C4-2B (cell line): ENCODE measurements at regions not wholly inside any gene's neighbourhood (a gene's known extent, or its start where the extent isn't known, plus 50 kb on each side); places are given as distances from the start of the nearest gene placed in this dataset.

Experiments
- H3K27ac ChIP-seq: fragments of 450-650 bp; 2 replicates; pipeline ENCODE4 v1.5.1; 2017
- CTCF ChIP-seq: fragments of 450-650 bp; conservative IDR thresholded peaks from 2 replicates; pipeline ENCODE4 v1.5.1; 2017; ENCODE audit warnings: mild to moderate bottlenecking
- ZFX ChIP-seq: fragments of 450-650 bp; IDR thresholded peaks from 2 replicates; pipeline ENCODE4 v1.6.1; 2017

GRCh38 chr1:220371324-220371723 lies 99.1 kb upstream of the RAB3GAP2 start:
- no peak overlapping the region for H3K27ac ChIP-seq
- peak; percentile 11; the same call in 1 of the 2 replicates for TF ChIP-seq CTCF
- no peak for TF ChIP-seq ZFX

- H3K27ac ChIP-seq, result no peak overlapping the region; the same call in 1 of the 2 replicates
- no peak for TF ChIP-seq ZFX
- no peak for TF ChIP-seq CTCF
Observed at GRCh38 chr1:220370041-220370700, 97.9 kb upstream of the RAB3GAP2 start.

GRCh38 chr1:220369511-220369910 lies 97.3 kb upstream of the RAB3GAP2 start:
- H3K27ac ChIP-seq, result no peak overlapping the region
- TF ChIP-seq ZFX, result no peak
- no peak for TF ChIP-seq CTCF

GRCh38 chr1:220368352-220369265 lies 96.4 kb upstream of the RAB3GAP2 start:
- TF ChIP-seq CTCF (no peak), ZFX (no peak)

GRCh38 chr1:220367833-220368232 lies 95.6 kb upstream of the RAB3GAP2 start:
- H3K27ac ChIP-seq, result no peak overlapping the region
- TF ChIP-seq ZFX (no peak), CTCF (no peak)

More at GRCh38 chr1:220368352-220369265, 96.4 kb upstream of the RAB3GAP2 start:
- H3K27ac ChIP-seq, result no peak overlapping the region

- H3K27ac ChIP-seq, result no peak overlapping the region
- TF ChIP-seq CTCF, result no peak
- TF ChIP-seq ZFX, result no peak
Observed at GRCh38 chr1:220366269-220366668, 94.0 kb upstream of the RAB3GAP2 start.
